GM12892 (cell line): ENCODE measurements at regions not wholly inside any gene's neighbourhood (a gene's known extent, or its start where the extent isn't known, plus 50 kb on each side); places are given as distances from the start of the nearest gene placed in this dataset.

ENCODE experiments used
- POLR2A ChIP-seq: IDR thresholded peaks from 2 replicates; pipeline ENCODE4 v1.6.1; 2011; ENCODE audit warnings: low read depth, low read length, control low read depth
- POLR2AphosphoS5 ChIP-seq: IDR thresholded peaks from 2 replicates; pipeline ENCODE4 v1.6.1; 2011; ENCODE audit warnings: low read depth, low read length, control low read depth

GRCh38 chr16:65600629-65601028 is 478.8 kb upstream of the CDH11 start:
- TF ChIP-seq POLR2A (no peak), POLR2AphosphoS5 (no peak)
